Adrenal gland (tissue), 5 donors: ENCODE measurements at regions not wholly inside any gene's neighbourhood (a gene's known extent, or its start where the extent isn't known, plus 50 kb on each side); places are given as distances from the start of the nearest gene placed in this dataset.

Source experiments
- CTCF ChIP-seq, 6 experiments: fragments of 450-650 bp in 4 of 6; fragments of 200-600 bp in 2 of 6; sonication (generic) in 1 of 6; IDR thresholded peaks; 1 replicate in 5 of 6; 2 replicates in 1 of 6; pipeline versions ENCODE4 v1.5.1 to v1.8.0; 2016 to 2021; ENCODE audit warnings: antibody characterized with exemption in 6 of 6, mild to moderate bottlenecking in 2 of 6, moderate library complexity in 1 of 6
- POLR2A ChIP-seq, 2 donors: fragments of 450-650 bp; IDR thresholded peaks; one replicate each; pipeline ENCODE4 v1.6.1; 2017; ENCODE audit warnings: antibody characterized with exemption in 2 of 2, mild to moderate bottlenecking in 2 of 2, moderate library complexity in 1 of 2
- donor health status: DM: no; HTN: no; CAD: no.

DNA sequence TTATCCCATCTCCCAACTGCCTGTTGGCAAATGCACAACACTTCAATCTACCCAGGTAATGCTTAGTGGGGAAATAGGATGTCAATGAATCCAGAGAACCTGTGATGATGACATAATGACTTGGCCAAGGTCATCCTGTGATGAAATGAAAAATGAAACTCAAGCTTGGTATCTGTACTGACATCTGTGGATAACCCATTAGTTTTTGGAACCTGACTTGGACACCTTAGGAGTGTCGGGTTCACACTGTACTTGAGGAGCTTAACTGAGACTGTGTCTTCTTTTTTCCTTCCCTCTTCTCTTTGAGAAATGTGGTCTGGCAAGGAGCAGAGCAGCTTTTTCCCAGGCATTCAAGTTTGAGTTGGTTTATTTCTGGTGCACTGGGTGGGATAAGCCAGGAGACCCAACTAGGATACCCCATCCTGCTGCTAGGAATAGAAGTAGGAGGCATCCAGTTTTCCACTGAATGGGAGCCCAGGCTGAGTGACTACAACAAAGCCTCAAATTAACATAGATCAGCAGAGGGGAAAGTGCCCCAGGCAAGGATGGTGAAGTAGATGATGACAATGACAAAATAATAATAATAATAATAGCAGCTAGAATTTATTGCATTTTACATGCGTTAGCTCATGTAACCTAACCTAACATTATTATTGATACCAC is 72.1 kb downstream of the ADRB2 start:
- TF ChIP-seq CTCF (IDR thresholded peaks at IDR 0.05), result no peak
- no peak for TF ChIP-seq POLR2A (IDR thresholded peaks at IDR 0.05)
